WTC11 (cell line): ENCODE measurements at regions not wholly inside any gene's neighbourhood (a gene's known extent, or its start where the extent isn't known, plus 50 kb on each side); places are given as distances from the start of the nearest gene placed in this dataset.

ENCODE experiments used
- ATAC-seq: fragments of 200-7000 bp; cut with Tn5 transposase; 2 replicates; pipeline ENCODE4 v1.10.0; 2021; ENCODE audit warnings: mild to moderate bottlenecking, moderate library complexity
- CTCF ChIA-PET: fragments of 300-600 bp; sonication (Branson Sonifier 250); formaldehyde crosslinking; loops from one replicate; lab custom pipeline; 2021; ENCODE audit warnings: antibody characterized with exemption; lab: Charles Lee
- POLR2A ChIA-PET: fragments of 350-600 bp; sonication (Branson Sonifier 250); formaldehyde crosslinking; loops from one replicate; lab custom pipeline; 2021; ENCODE audit warnings: antibody characterized with exemption; lab: Charles Lee
- DNase-seq: peaks from one replicate; pipeline ENCODE4 v3.0.0; 2021; ENCODE audit warnings: low spot score
- H3K27ac Mint-ChIP-seq: 2 replicates; pipeline ENCODE4 v1.8.0; 2021; ENCODE audit warnings: mixed read lengths
- H3K27me3 Mint-ChIP-seq: 2 replicates; pipeline ENCODE4 v1.8.0; 2021; ENCODE audit warnings: low read depth, mild to moderate bottlenecking, moderate library complexity, mixed read lengths
- H3K36me3 Mint-ChIP-seq: 2 replicates; pipeline ENCODE4 v1.8.0; 2021; ENCODE audit warnings: mixed read lengths
- H3K4me1 Mint-ChIP-seq: 2 replicates; pipeline ENCODE4 v1.8.0; 2022; ENCODE audit warnings: mixed read lengths
- H3K4me3 Mint-ChIP-seq: 2 replicates; pipeline ENCODE4 v1.8.0; 2021; ENCODE audit warnings: mild to moderate bottlenecking, moderate library complexity, mixed read lengths
- H3K9me3 Mint-ChIP-seq: 2 replicates; pipeline ENCODE4 v1.8.0; 2021; ENCODE audit warnings: mixed read lengths
- CREB1 ChIP-seq: sonication (generic); formaldehyde crosslinking; IDR thresholded peaks from 2 replicates; pipeline ENCODE4 v1.8.0; 2023; ENCODE audit warnings: mild to moderate bottlenecking, missing genetic modification reagents
- E2F5 ChIP-seq: sonication (generic); formaldehyde crosslinking; IDR thresholded peaks from 2 replicates; pipeline ENCODE4 v1.8.1; 2022; ENCODE audit warnings: mild to moderate bottlenecking, moderate library complexity, missing genetic modification reagents
- ELF4 ChIP-seq: sonication (generic); formaldehyde crosslinking; IDR thresholded peaks from 2 replicates; pipeline ENCODE4 v1.8.1; 2022; ENCODE audit warnings: low read depth, mild to moderate bottlenecking, moderate library complexity, missing genetic modification reagents
- ESRRA ChIP-seq: sonication (generic); formaldehyde crosslinking; IDR thresholded peaks from 2 replicates; pipeline ENCODE4 v1.8.1; 2022; ENCODE audit warnings: mild to moderate bottlenecking, missing genetic modification reagents, borderline replicate concordance
- ETV6 ChIP-seq: sonication (generic); formaldehyde crosslinking; IDR thresholded peaks from 2 replicates; pipeline ENCODE4 v1.8.1; 2022; ENCODE audit warnings: mild to moderate bottlenecking, missing genetic modification reagents
- FOXK1 ChIP-seq: sonication (generic); formaldehyde crosslinking; IDR thresholded peaks from 2 replicates; pipeline ENCODE4 v1.8.0; 2022; ENCODE audit warnings: mild to moderate bottlenecking, moderate library complexity, missing genetic modification reagents
- GABPB1 ChIP-seq: sonication (generic); formaldehyde crosslinking; IDR thresholded peaks from 2 replicates; pipeline ENCODE4 v1.8.1; 2023; ENCODE audit warnings: mild to moderate bottlenecking, missing genetic modification reagents
- JUN ChIP-seq: sonication (generic); formaldehyde crosslinking; IDR thresholded peaks from 2 replicates; pipeline ENCODE4 v1.8.0; 2023; ENCODE audit warnings: mild to moderate bottlenecking, missing genetic modification reagents
- MLX ChIP-seq: sonication (generic); formaldehyde crosslinking; IDR thresholded peaks from 2 replicates; pipeline ENCODE4 v1.8.1; 2023; ENCODE audit warnings: mild to moderate bottlenecking, missing genetic modification reagents, moderate library complexity
- RORB ChIP-seq: fragments of 250-450 bp; sonication (Bioruptor Pico); IDR thresholded peaks from 2 replicates; pipeline ENCODE4 v1.9.0; 2021; ENCODE audit warnings: mild to moderate bottlenecking
- SMAD4 ChIP-seq: sonication (generic); formaldehyde crosslinking; IDR thresholded peaks from 2 replicates; pipeline ENCODE4 v1.8.0; 2022; ENCODE audit warnings: mild to moderate bottlenecking, missing genetic modification reagents
- TP53 ChIP-seq: sonication (generic); formaldehyde crosslinking; IDR thresholded peaks from 2 replicates; pipeline ENCODE4 v1.8.1; 2023; ENCODE audit warnings: mild to moderate bottlenecking, missing genetic modification reagents
- ZNF121 ChIP-seq: sonication (generic); formaldehyde crosslinking; IDR thresholded peaks from 2 replicates; pipeline ENCODE4 v1.8.0; 2023; ENCODE audit warnings: missing genetic modification reagents
- ZNF263 ChIP-seq: sonication (generic); formaldehyde crosslinking; IDR thresholded peaks from 2 replicates; pipeline ENCODE4 v1.8.1; 2022; ENCODE audit warnings: low read depth, mild to moderate bottlenecking, moderate library complexity, missing genetic modification reagents
- ZNF416 ChIP-seq: fragments of 250-450 bp; sonication (Bioruptor Pico); IDR thresholded peaks from 2 replicates; pipeline ENCODE4 v1.9.0; 2021; ENCODE audit warnings: mild to moderate bottlenecking, inconsistent platforms
- ZNF423 ChIP-seq: fragments of 250-450 bp; sonication (Bioruptor Pico); IDR thresholded peaks from 2 replicates; pipeline ENCODE4 v2.1.2; 2022; ENCODE audit warnings: mild to moderate bottlenecking, moderate library complexity
- TF ChIP-seq, protein P1 (sequence below): fragments of 250-450 bp; sonication (Bioruptor Pico); IDR thresholded peaks from 2 replicates; pipeline ENCODE4 v1.9.0; 2021; ENCODE audit warnings: moderate library complexity, mild to moderate bottlenecking, inconsistent platforms, borderline replicate concordance
- TF ChIP-seq, protein P2 (sequence below): fragments of 250-450 bp; sonication (Bioruptor Pico); IDR thresholded peaks from 2 replicates; pipeline ENCODE4 v1.8.0; 2021; ENCODE audit warnings: mild to moderate bottlenecking
- TF ChIP-seq, protein P3 (sequence below): sonication (generic); formaldehyde crosslinking; IDR thresholded peaks from 2 replicates; pipeline ENCODE4 v1.8.1; 2023; ENCODE audit warnings: mild to moderate bottlenecking, missing genetic modification reagents, moderate library complexity
- TF ChIP-seq, protein P4 (sequence below): sonication (generic); formaldehyde crosslinking; IDR thresholded peaks from 2 replicates; pipeline ENCODE4 v1.8.0; 2022; ENCODE audit warnings: missing genetic modification reagents

GRCh38 chr7:4603843-4604231 lies 78.3 kb upstream of the FOXK1 start (continued):
- TF ChIP-seq, protein P1, sequence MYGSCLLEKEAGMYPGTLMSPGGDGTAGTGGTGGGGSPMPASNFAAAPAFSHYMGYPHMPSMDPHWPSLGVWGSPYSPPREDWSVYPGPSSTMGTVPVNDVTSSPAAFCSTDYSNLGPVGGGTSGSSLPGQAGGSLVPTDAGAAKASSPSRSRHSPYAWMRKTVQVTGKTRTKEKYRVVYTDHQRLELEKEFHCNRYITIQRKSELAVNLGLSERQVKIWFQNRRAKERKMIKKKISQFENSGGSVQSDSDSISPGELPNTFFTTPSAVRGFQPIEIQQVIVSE (CRISPR knock-in tag): no peak

GRCh38 chr7:4604456-4604940 lies 77.6 kb upstream of the FOXK1 start:
- H3K36me3 Mint-ChIP-seq: no peaks in the 10 kb centered on the region
- peaks cover 4% of the 10 kb centered on the region for H3K4me1 Mint-ChIP-seq
- H3K27ac Mint-ChIP-seq: no peak overlapping the region
- peaks cover 4% of the 10 kb centered on the region; the same call in 1 of the 2 replicates for H3K27me3 Mint-ChIP-seq
- ATAC-seq (no peak), DNase-seq (no peak)
- H3K4me3 Mint-ChIP-seq: no peak overlapping the region
- POLR2A ChIA-PET: no interaction called here
- H3K9me3 Mint-ChIP-seq: no peaks in the 10 kb centered on the region
- TF ChIP-seq RORB (CRISPR knock-in tag) (no peak), GABPB1 (CRISPR knock-in tag) (no peak), CREB1 (CRISPR knock-in tag) (no peak), E2F5 (CRISPR knock-in tag) (no peak), ZNF121 (no peak), SMAD4 (no peak), ZNF263 (CRISPR knock-in tag) (no peak), ELF4 (no peak), JUN (no peak), ZNF423 (CRISPR knock-in tag) (no peak), ESRRA (CRISPR knock-in tag) (no peak), ZNF416 (CRISPR knock-in tag) (no peak)
- TF ChIP-seq, protein P2, sequence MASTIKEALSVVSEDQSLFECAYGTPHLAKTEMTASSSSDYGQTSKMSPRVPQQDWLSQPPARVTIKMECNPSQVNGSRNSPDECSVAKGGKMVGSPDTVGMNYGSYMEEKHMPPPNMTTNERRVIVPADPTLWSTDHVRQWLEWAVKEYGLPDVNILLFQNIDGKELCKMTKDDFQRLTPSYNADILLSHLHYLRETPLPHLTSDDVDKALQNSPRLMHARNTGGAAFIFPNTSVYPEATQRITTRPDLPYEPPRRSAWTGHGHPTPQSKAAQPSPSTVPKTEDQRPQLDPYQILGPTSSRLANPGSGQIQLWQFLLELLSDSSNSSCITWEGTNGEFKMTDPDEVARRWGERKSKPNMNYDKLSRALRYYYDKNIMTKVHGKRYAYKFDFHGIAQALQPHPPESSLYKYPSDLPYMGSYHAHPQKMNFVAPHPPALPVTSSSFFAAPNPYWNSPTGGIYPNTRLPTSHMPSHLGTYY (CRISPR knock-in tag): no peak
- CTCF ChIA-PET: interaction anchor here (1.2 kb wide), 1 partner anchor 23 kb away, joined by 3 read pairs; no protein-coding TSS in a partner anchor

- Mint-ChIP-seq H3K4me1 (peaks cover 4% of the 10 kb centered on the region), H3K36me3 (no peaks in the 10 kb centered on the region), H3K27ac (no peak overlapping the region), H3K9me3 (peaks cover 9% of the 10 kb centered on the region), H3K4me3 (no peak overlapping the region), H3K27me3 (peaks cover 4% of the 10 kb centered on the region; the same call in 1 of the 2 replicates)
- TF ChIP-seq, protein P3, sequence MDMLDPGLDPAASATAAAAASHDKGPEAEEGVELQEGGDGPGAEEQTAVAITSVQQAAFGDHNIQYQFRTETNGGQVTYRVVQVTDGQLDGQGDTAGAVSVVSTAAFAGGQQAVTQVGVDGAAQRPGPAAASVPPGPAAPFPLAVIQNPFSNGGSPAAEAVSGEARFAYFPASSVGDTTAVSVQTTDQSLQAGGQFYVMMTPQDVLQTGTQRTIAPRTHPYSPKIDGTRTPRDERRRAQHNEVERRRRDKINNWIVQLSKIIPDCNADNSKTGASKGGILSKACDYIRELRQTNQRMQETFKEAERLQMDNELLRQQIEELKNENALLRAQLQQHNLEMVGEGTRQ (CRISPR knock-in tag): no peak
- TF ChIP-seq JUN (no peak), ETV6 (CRISPR knock-in tag) (no peak), CREB1 (CRISPR knock-in tag) (no peak), E2F5 (CRISPR knock-in tag) (no peak), TP53 (CRISPR knock-in tag) (no peak), ESRRA (CRISPR knock-in tag) (no peak), MLX (CRISPR knock-in tag) (no peak), FOXK1 (CRISPR knock-in tag) (no peak)
- TF ChIP-seq, protein P4, sequence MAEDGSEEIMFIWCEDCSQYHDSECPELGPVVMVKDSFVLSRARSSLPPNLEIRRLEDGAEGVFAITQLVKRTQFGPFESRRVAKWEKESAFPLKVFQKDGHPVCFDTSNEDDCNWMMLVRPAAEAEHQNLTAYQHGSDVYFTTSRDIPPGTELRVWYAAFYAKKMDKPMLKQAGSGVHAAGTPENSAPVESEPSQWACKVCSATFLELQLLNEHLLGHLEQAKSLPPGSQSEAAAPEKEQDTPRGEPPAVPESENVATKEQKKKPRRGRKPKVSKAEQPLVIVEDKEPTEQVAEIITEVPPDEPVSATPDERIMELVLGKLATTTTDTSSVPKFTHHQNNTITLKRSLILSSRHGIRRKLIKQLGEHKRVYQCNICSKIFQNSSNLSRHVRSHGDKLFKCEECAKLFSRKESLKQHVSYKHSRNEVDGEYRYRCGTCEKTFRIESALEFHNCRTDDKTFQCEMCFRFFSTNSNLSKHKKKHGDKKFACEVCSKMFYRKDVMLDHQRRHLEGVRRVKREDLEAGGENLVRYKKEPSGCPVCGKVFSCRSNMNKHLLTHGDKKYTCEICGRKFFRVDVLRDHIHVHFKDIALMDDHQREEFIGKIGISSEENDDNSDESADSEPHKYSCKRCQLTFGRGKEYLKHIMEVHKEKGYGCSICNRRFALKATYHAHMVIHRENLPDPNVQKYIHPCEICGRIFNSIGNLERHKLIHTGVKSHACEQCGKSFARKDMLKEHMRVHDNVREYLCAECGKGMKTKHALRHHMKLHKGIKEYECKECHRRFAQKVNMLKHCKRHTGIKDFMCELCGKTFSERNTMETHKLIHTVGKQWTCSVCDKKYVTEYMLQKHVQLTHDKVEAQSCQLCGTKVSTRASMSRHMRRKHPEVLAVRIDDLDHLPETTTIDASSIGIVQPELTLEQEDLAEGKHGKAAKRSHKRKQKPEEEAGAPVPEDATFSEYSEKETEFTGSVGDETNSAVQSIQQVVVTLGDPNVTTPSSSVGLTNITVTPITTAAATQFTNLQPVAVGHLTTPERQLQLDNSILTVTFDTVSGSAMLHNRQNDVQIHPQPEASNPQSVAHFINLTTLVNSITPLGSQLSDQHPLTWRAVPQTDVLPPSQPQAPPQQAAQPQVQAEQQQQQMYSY (CRISPR knock-in tag): no peak
- POLR2A ChIA-PET: no interaction called here
- CTCF ChIA-PET: interaction anchor here (1.6 kb wide), 1 partner anchor 186 kb away, joined by 4 read pairs; no protein-coding TSS in a partner anchor
- ATAC-seq: no peak
- no peak for DNase-seq
Measured at GRCh38 chr7:4606797-4607196, 75.3 kb upstream of the FOXK1 start.
